Esophagus muscularis mucosa (tissue), 4 donors: ENCODE measurements at regions not wholly inside any gene's neighbourhood (a gene's known extent, or its start where the extent isn't known, plus 50 kb on each side); places are given as distances from the start of the nearest gene placed in this dataset.

Experiments used
- DNase-seq: peaks from one replicate; pipeline ENCODE4 v3.0.0-alpha.2; 2017; ENCODE audit errors: extremely low spot score
- H3K27ac ChIP-seq, 4 donors: fragments of 200-600 bp; sonication (generic); replicated peaks in 1 of 4; 1 replicate in 3 of 4; 2 replicates in 1 of 4; pipeline ENCODE4 v1.5.1; 2016 to 2019; ENCODE audit warnings: mild to moderate bottlenecking in 1 of 4
- H3K27me3 ChIP-seq, 4 donors: fragments of 200-600 bp; sonication (generic); one replicate each; pipeline versions ENCODE4 v1.5.1 to v1.6.0; 2016 to 2019
- H3K36me3 ChIP-seq, 4 donors: fragments of 200-600 bp; sonication (generic); one replicate each; pipeline ENCODE4 v1.5.1; 2016 to 2019
- H3K4me1 ChIP-seq, 4 donors: fragments of 200-600 bp; sonication (generic); one replicate each; pipeline ENCODE4 v1.5.1; 2016 to 2019
- H3K4me3 ChIP-seq, 4 donors: fragments of 200-600 bp; sonication (generic); 1 replicate in 2 of 4; 2 replicates in 2 of 4; pipeline ENCODE4 v1.5.1; 2016 to 2019; ENCODE audit warnings: mild to moderate bottlenecking in 4 of 4, moderate library complexity in 1 of 4
- H3K9me3 ChIP-seq, 4 donors: fragments of 200-600 bp; sonication (generic); 1 replicate in 3 of 4; 2 replicates in 1 of 4; pipeline ENCODE4 v1.5.1; 2016 to 2019
- EP300 ChIP-seq: sonication (generic); formaldehyde crosslinking; IDR thresholded peaks from one replicate; pipeline ENCODE4 v1.6.1; 2017; ENCODE audit warnings: antibody characterized with exemption
- POLR2A ChIP-seq: fragments of 450-650 bp; IDR thresholded peaks from one replicate; pipeline ENCODE4 v1.6.1; 2017; ENCODE audit warnings: antibody characterized with exemption, moderate library complexity, mild to moderate bottlenecking, low read depth
- POLR2AphosphoS5 ChIP-seq, 2 donors: sonication (generic); formaldehyde crosslinking; IDR thresholded peaks; one replicate each; pipeline ENCODE4 v1.6.1; 2017; ENCODE audit warnings: antibody characterized with exemption in 2 of 2
- WGBS: methylation state at CpG from one replicate; pipeline ENCODE4 v1.1.5; 2018; 5-methylcytosine and 5-hydroxymethylcytosine counted together
- intact Hi-C: fragments of 100-400 bp; cut with DNase I; formaldehyde crosslinking; loops from one replicate; pipeline ENCODE4 v1.15.1; 2023
- TF ChIP-seq, protein P1 (sequence below), 3 experiments: fragments of 200-600 bp in 2 of 3; fragments of 450-650 bp in 1 of 3; sonication (generic) in 2 of 3; IDR thresholded peaks; one replicate each; pipeline ENCODE4 v1.5.1; 2017 to 2019; ENCODE audit warnings: antibody characterized with exemption in 3 of 3, mild to moderate bottlenecking in 2 of 3, moderate library complexity in 1 of 3

DNA sequence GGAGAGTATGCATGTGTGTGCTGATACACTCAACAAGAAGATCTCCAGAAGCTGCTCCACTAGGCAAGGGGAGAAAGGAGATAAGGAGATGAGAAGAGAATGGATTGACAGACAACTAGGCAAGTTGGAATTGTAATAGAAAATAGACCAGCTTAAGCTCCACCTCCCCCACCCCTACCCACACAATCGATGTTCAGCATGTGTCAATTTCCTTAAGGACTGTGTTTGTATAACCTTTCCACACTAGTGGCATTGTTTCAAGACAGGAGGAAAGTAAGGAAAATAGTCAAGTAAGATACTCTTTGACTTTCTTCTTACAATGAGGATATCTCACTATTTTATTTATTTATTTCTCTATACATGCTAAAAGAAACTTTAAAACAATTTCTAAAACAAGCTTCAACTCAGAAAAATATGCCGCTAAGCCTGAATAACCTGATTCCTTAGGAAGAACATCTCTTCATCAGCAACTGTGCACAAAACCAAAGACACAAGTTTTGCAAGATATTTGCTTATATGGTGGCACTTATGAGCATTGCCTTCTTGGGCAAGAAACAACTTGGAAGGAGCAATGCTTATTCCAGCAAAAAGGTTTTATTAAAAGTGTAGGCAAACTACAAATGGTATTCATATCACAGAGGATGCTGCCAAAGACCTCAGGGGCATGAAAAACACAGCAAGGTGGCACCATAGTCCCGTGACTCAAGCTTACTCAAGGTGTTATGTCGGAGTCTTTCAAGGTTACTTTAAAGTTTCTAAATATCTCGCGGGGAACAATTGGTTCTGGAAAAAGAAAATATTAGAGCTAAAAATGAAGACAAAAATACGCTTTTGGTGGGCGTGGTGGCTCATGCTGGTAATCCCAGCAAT, 249.1 kb downstream of the COL12A1 start:
- no peak for DNase-seq
- Histone ChIP-seq H3K27ac (no peak overlapping the region), H3K27me3 (no peaks in the 10 kb centered on the region), H3K36me3 (no peaks in the 10 kb centered on the region), H3K4me3 (no peak overlapping the region), H3K4me1 (peaks cover 0 to 7% (median 2%) of the 10 kb centered on the region in 4 donors), H3K9me3 (peaks cover 0 to 9% (median 6%) of the 10 kb centered on the region in 4 donors)
- TF ChIP-seq EP300 (no peak), POLR2AphosphoS5 (IDR thresholded peaks at IDR 0.05) (no peak), POLR2A (no peak)
- TF ChIP-seq, protein P1, sequence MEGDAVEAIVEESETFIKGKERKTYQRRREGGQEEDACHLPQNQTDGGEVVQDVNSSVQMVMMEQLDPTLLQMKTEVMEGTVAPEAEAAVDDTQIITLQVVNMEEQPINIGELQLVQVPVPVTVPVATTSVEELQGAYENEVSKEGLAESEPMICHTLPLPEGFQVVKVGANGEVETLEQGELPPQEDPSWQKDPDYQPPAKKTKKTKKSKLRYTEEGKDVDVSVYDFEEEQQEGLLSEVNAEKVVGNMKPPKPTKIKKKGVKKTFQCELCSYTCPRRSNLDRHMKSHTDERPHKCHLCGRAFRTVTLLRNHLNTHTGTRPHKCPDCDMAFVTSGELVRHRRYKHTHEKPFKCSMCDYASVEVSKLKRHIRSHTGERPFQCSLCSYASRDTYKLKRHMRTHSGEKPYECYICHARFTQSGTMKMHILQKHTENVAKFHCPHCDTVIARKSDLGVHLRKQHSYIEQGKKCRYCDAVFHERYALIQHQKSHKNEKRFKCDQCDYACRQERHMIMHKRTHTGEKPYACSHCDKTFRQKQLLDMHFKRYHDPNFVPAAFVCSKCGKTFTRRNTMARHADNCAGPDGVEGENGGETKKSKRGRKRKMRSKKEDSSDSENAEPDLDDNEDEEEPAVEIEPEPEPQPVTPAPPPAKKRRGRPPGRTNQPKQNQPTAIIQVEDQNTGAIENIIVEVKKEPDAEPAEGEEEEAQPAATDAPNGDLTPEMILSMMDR (IDR thresholded peaks at IDR 0.05) = no peak
- 83% methylated on average over 8 of the region's 8 CpGs for WGBS
- intact Hi-C loops = no loop called here

DNA sequence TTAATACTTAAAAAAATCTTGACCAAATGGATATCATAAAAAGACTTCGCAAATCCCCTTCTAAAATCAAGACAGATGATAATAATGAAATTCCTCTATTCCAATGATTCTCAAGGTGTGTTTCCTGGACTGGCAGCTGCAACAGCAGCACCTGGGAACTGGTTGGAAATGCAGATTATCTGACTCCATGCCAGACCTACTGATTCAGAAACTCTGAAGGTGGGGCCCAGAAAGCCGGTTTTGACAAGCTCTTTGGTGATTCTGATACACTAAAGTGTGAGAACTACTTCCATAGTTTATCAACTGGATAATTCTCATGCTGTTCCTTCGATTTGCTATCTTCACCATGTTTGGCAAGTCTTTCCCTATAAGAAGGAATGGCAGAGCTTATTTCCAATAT, 252.1 kb downstream of the COL12A1 start:
- no peak overlapping the region for H3K4me3 ChIP-seq
- H3K27me3 ChIP-seq = no peaks in the 10 kb centered on the region
- no peak for TF ChIP-seq EP300
- TF ChIP-seq POLR2A = no peak
- TF ChIP-seq, protein P1 (IDR thresholded peaks at IDR 0.05) = no peak
- no peak for TF ChIP-seq POLR2AphosphoS5 (IDR thresholded peaks at IDR 0.05)
- no peak for DNase-seq
- WGBS = 76% methylated on average over 3 of the region's 3 CpGs
- H3K9me3 ChIP-seq = peaks cover 0 to 16% (median 6%) of the 10 kb centered on the region in 4 donors
- peaks cover 0 to 7% (median 2%) of the 10 kb centered on the region in 4 donors for H3K4me1 ChIP-seq
- no peak overlapping the region for H3K27ac ChIP-seq
- intact Hi-C loops = no loop called here
- no peaks in the 10 kb centered on the region for H3K36me3 ChIP-seq

DNA sequence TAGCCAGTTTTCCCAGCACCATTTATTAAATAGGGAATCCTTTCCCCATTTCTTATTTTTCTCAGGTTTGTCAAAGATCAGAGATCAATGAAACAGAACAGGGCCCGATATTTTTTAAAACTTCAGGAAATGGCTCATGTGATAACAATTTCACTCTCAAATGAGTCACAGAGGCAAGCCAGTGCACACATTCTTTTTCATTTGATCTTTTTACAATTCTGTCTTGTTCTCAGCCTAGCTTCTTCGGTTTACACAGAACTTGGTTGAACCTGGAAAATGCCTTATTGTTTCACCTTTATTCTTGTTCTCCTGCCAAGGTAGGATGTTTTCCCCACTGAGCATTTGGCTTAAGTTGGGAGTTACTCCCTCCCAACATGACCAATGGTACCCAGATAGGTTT, 258.9 kb downstream of the COL12A1 start:
- intact Hi-C loops = no loop called here
- DNase-seq = no peak
- H3K4me1 ChIP-seq = no peaks in the 10 kb centered on the region
- no peaks in the 10 kb centered on the region for H3K36me3 ChIP-seq
- no peak for TF ChIP-seq POLR2AphosphoS5 (IDR thresholded peaks at IDR 0.05)
- no peak for TF ChIP-seq EP300
- no peak for TF ChIP-seq POLR2A
- peaks cover 0 to 7% (median 2%) of the 10 kb centered on the region in 4 donors for H3K9me3 ChIP-seq
- no peak overlapping the region for H3K4me3 ChIP-seq
- H3K27me3 ChIP-seq = no peaks in the 10 kb centered on the region
- 70% methylated on average over 2 of the region's 2 CpGs for WGBS
- no peak overlapping the region for H3K27ac ChIP-seq

DNA sequence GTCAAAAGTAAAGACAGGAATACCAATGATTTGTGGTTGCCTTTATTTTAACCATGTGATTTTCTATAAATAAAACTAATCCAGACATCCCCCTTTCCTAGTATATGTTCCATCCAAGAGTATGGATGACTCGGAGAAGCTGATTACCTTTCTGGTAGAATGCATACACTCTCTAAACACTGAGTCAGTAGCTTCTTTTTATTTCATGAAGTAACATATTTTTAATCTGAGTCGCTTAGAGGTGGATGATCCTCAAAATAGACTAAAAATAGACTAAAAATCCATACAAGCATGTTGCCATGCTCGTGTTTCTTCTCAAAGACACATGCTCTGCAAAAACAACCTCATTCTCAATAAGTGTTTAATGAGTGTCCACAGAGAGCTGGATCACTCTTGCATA, 263.7 kb downstream of the COL12A1 start:
- no peaks in the 10 kb centered on the region for H3K9me3 ChIP-seq
- no peaks in the 10 kb centered on the region for H3K36me3 ChIP-seq
- 91% methylated on average over 3 of the region's 3 CpGs for WGBS
- H3K27ac ChIP-seq = no peak overlapping the region
- H3K4me3 ChIP-seq = no peak overlapping the region
- peaks cover 0 to 6% (median 0%) of the 10 kb centered on the region in 4 donors for H3K4me1 ChIP-seq
- DNase-seq = no peak
- intact Hi-C loops = no loop called here
- TF ChIP-seq, protein P1 (IDR thresholded peaks at IDR 0.05) = no peak
- TF ChIP-seq EP300 (no peak), POLR2AphosphoS5 (IDR thresholded peaks at IDR 0.05) (no peak), POLR2A (no peak)
- H3K27me3 ChIP-seq = no peaks in the 10 kb centered on the region

DNA sequence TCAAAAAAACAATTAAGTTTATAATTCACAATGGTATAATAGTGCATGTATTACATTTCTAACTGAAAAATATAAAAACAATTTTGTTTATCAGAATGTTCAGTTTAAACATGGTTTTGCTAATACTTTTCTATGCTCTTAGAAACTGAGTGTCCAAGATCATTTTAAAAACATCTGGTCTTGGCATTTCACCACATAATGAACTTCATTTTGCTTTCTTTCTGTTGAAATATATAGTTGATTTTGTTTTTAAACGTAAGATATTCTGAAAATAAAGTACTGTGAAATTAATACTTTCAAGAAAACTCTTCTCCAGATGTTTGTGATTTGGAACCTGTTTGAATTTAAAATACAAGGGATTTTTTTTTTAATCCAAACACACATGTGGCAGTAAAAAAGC, 264.4 kb downstream of the COL12A1 start:
- DNase-seq = no peak
- TF ChIP-seq POLR2AphosphoS5 (IDR thresholded peaks at IDR 0.05) (no peak), POLR2A (no peak), EP300 (no peak)
- TF ChIP-seq, protein P1 (IDR thresholded peaks at IDR 0.05) = no peak
- H3K4me3 ChIP-seq = no peak overlapping the region
- intact Hi-C loops = no loop called here
- H3K4me1 ChIP-seq = peaks cover 0 to 13% (median 0%) of the 10 kb centered on the region in 4 donors
- no peaks in the 10 kb centered on the region for H3K27me3 ChIP-seq
- H3K36me3 ChIP-seq = no peaks in the 10 kb centered on the region
- H3K27ac ChIP-seq = no peak overlapping the region
- WGBS = 72% methylated on average over 1 of the region's 1 CpG
- H3K9me3 ChIP-seq = no peaks in the 10 kb centered on the region
